Activated naive CD4-positive, alpha-beta T cell treated with anti-CD3 and anti-CD28 coated beads for 36 hours (primary cell): ENCODE measurements at regions not wholly inside any gene's neighbourhood (a gene's known extent, or its start where the extent isn't known, plus 50 kb on each side); places are given as distances from the start of the nearest gene placed in this dataset.

ENCODE experiments used
- CTCF ChIA-PET: fragments of 350-600 bp; sonication (Branson Sonifier 250); formaldehyde crosslinking; loops from one replicate; lab custom pipeline; 2021; ENCODE audit warnings: antibody characterized with exemption; lab: Charles Lee
- DNase-seq: peaks from one replicate; pipeline ENCODE4 v3.0.0-alpha.2; 2020
- H3K27ac Mint-ChIP-seq: one replicate; pipeline ENCODE4 v1.8.0; 2021; ENCODE audit warnings: mild to moderate bottlenecking, mixed read lengths
- H3K27me3 Mint-ChIP-seq: one replicate; pipeline ENCODE4 v1.8.0; 2021; ENCODE audit warnings: low read depth, mixed read lengths
- H3K36me3 Mint-ChIP-seq: one replicate; pipeline ENCODE4 v1.8.0; 2021; ENCODE audit warnings: low read depth, mixed read lengths
- H3K4me1 Mint-ChIP-seq: one replicate; pipeline ENCODE4 v1.8.0; 2021; ENCODE audit warnings: low read depth, mixed read lengths
- H3K4me3 Mint-ChIP-seq: one replicate; pipeline ENCODE4 v1.8.0; 2021; ENCODE audit warnings: mild to moderate bottlenecking, moderate library complexity, mixed read lengths
- H3K9me3 Mint-ChIP-seq: one replicate; pipeline ENCODE4 v1.8.0; 2021; ENCODE audit warnings: mixed read lengths
- intact Hi-C: fragments of 100-400 bp; cut with micrococcal nuclease; formaldehyde crosslinking; loops from one replicate; pipeline ENCODE4 v1.15.1; 2023

DNA sequence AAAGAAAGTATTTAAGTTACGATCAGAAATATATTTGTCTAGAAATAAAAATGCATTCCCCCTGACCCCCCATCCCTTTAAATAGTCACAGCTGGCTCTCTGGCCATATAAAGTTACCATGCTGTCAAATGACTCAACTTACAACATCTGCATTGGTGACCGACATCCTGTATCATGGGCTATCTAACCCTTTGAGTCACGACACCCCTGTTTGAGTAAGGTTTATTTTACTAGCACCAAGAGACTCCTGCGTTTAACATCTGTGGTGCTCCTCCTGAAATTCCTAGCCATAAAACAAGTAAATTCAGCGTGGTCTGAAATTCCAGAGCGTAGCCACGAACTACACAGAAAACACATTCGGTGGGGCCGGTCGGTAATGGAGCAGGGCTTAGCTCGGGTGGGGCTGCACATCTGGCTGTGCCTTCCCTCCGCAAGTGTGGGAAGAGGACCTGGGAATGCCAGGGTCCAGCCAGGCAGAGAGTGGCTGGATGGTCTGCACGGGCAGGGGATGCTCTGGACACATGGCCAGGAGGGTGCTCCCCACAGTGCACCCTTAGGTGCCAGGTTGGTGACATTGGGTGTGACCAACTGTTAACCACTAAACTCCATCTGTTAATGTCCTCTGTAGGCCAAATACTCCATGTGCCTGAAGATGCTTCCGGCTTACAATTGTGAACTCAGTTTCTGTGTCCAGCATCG is 53.0 kb upstream of the CLDN14 start:
- intact Hi-C loops = no loop called here
- peaks cover 2% of the 10 kb centered on the region for H3K27me3 Mint-ChIP-seq
- H3K27ac Mint-ChIP-seq = no peak overlapping the region
- DNase-seq = no peak
- H3K4me3 Mint-ChIP-seq = no peak overlapping the region
- H3K4me1 Mint-ChIP-seq = no peaks in the 10 kb centered on the region
- no peaks in the 10 kb centered on the region for H3K36me3 Mint-ChIP-seq
- no peaks in the 10 kb centered on the region for H3K9me3 Mint-ChIP-seq
- CTCF ChIA-PET = interaction anchor here (1.1 kb wide), 1 partner anchor 29 kb away, joined by 3 read pairs; no protein-coding TSS in a partner anchor

DNA sequence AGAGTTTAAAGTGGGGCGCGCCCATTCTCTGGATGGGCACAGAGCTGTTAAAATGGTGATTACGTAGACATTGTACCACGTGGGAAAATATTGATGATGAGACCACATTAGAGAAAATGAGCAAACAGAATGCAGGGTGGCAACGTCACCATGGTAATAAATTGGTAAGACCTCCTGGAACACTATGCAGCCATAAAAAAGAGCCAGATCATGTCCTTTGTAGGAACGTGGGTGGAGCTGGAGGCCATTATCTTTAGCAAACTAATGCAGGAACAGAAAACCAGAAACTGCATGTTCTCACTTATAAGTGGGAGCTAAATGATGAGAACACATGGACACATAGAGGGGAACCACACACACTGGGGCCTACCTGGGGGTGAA is 53.5 kb upstream of the CLDN14 start:
- H3K27me3 Mint-ChIP-seq = peaks cover 2% of the 10 kb centered on the region
- intact Hi-C loops = no loop called here
- H3K36me3 Mint-ChIP-seq = no peaks in the 10 kb centered on the region
- CTCF ChIA-PET = interaction anchor here (1.1 kb wide), 1 partner anchor 30 kb away, joined by 3 read pairs; no protein-coding TSS in a partner anchor
- no peak overlapping the region for H3K27ac Mint-ChIP-seq
- no peaks in the 10 kb centered on the region for H3K4me1 Mint-ChIP-seq
- no peak overlapping the region for H3K4me3 Mint-ChIP-seq
- no peak for DNase-seq
- H3K9me3 Mint-ChIP-seq = no peaks in the 10 kb centered on the region

DNA sequence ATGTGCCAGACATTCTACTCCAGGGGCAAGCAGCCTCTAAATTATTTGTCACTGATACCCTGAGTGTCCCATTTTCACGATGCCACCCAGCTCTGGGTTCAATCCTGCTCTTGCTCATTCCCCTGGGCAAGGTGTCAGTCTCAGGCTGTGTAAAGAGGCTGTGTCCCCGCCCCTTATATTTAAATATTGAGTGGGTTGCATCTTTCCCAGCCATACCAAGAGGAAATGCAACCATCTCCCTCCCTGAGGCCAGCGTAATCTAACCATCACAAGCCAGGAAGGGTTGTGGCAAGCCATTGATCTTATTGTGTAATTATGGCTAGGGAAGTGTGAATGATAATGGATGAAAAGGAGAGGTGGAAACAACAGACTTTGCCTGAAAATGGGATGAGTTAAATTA is 54.7 kb upstream of the CLDN14 start:
- peaks cover 2% of the 10 kb centered on the region for H3K27me3 Mint-ChIP-seq
- H3K4me3 Mint-ChIP-seq = no peak overlapping the region
- no peaks in the 10 kb centered on the region for H3K36me3 Mint-ChIP-seq
- CTCF ChIA-PET = no interaction called here
- H3K4me1 Mint-ChIP-seq = no peaks in the 10 kb centered on the region
- no peak overlapping the region for H3K27ac Mint-ChIP-seq
- no peak for DNase-seq
- intact Hi-C loops = no loop called here
- H3K9me3 Mint-ChIP-seq = no peaks in the 10 kb centered on the region

DNA sequence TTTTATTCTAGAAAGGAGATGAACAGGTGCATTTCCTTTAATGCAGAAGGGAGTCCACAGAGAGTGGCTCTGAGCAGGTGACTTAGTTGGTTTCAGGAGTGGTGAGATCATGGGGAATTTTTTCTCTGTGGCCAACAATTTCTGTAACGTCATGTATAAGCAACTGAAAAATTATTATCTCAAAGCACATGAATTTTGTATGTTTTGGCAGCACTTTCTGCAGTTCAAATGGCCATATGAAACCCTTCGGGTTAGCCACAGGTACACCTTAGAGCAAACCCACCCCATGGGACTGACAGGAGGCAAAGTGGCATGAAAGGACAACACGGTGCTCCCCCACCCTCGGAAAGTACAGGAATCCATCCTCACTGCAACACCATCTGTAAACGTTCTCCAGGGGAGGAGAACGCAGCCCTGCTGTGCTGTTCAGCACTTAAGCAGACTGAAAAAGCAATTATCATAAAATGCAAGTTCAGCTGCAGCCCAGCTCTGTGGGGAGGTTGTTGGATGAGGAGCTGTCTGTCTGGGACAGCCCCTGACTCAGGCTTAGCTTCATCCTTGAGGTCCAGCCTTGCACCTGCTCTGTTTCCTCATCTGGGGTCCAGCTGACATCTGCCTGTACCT is 55.8 kb upstream of the CLDN14 start:
- Mint-ChIP-seq H3K4me3 (no peak overlapping the region), H3K4me1 (no peaks in the 10 kb centered on the region), H3K27ac (no peak overlapping the region), H3K27me3 (peaks cover 2% of the 10 kb centered on the region), H3K9me3 (no peaks in the 10 kb centered on the region), H3K36me3 (no peaks in the 10 kb centered on the region)
- CTCF ChIA-PET = no interaction called here
- intact Hi-C loops = no loop called here
- DNase-seq = no peak

DNA sequence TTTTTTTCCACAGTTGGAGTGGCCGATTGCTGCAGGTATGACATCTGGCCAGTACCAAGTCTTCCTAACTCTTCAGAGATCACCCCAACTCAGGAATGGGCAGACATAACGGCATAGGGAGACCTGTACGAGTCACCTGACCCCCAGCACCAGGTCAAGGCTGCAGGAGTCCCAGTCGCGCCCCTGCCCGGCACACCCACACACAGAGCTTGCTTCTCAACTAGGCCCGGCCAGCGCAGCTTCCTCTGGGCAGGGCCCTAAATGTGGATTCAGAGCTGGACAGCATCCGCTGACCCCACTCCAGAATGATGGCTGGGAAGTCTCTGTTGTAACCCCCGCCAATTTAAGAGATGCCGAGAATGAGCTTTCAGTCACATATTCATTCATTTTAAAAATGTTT is 58.8 kb upstream of the CLDN14 start:
- H3K27ac Mint-ChIP-seq = no peak overlapping the region
- no peak overlapping the region for H3K4me3 Mint-ChIP-seq
- no peaks in the 10 kb centered on the region for H3K4me1 Mint-ChIP-seq
- CTCF ChIA-PET = interaction anchor here (0.6 to 1.0 kb wide), 2 partner anchors 35 to 316 kb away, joined by 3 to 4 read pairs; no protein-coding TSS in a partner anchor
- no peak for DNase-seq
- intact Hi-C loops = no loop called here
- no peaks in the 10 kb centered on the region for H3K9me3 Mint-ChIP-seq
- H3K36me3 Mint-ChIP-seq = no peaks in the 10 kb centered on the region
- H3K27me3 Mint-ChIP-seq = peaks cover 12% of the 10 kb centered on the region

DNA sequence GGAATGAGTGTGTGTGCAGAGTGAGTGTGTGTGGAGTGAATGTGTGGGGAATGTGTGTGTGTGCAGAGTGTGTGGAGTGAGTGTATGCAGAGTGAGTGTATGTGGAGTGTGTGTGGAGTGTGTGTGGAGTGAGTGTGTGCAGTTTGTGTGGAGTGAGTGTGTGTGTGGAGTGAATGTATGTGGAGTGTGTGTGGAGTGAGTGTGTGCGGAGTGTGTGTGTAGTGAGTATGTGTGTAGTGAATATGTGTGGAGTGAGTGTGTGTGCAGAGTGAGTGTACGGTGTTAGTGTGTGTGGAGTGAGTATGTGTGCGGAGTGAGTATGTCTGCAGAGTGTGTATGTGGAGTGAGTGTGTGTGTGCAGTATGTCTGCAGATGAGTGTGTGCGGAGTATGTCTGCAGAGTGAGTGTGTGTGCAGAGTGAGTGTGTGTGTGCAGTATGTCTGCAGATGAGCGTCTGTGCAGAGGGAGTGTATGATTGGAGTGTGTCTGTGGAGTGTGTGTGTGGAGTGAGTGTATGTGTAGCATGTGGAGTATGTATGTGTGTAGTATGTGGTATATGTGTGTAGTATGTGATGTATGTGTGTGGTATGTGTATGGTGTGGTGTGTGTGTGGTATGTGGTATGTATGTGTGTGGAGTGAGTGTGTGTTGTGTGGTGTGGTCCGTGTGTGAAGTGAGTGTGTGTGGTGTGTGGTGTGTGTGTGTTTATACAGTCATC is 59.7 kb upstream of the CLDN14 start:
- intact Hi-C loops = no loop called here
- H3K27me3 Mint-ChIP-seq = peaks cover 12% of the 10 kb centered on the region
- no peaks in the 10 kb centered on the region for H3K36me3 Mint-ChIP-seq
- DNase-seq = no peak
- no peak overlapping the region for H3K4me3 Mint-ChIP-seq
- H3K27ac Mint-ChIP-seq = no peak overlapping the region
- H3K4me1 Mint-ChIP-seq = no peaks in the 10 kb centered on the region
- CTCF ChIA-PET = interaction anchor here (0.6 kb wide), 1 partner anchor 316 kb away, joined by 3 read pairs; no protein-coding TSS in a partner anchor
- no peaks in the 10 kb centered on the region for H3K9me3 Mint-ChIP-seq

DNA sequence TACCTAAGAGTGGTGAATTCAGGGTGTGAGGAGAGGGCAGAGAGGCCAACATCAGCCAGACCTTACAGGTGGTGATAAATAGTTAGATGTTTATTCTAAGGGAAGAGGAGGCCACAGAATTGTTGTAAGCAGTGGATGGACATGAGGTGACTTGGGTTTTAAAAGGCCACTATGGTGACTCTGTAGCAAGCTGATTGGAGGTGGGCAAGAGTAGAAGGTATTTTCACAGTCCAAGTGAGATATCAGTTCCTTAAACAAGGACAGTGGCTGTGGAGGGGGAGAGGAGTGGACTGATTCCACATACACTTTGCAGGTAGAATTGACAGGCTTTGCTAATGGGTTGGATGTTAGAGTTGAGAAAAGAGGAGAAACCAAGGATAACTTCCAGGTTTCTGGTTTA is 60.8 kb upstream of the CLDN14 start:
- no peaks in the 10 kb centered on the region for H3K4me1 Mint-ChIP-seq

DNA sequence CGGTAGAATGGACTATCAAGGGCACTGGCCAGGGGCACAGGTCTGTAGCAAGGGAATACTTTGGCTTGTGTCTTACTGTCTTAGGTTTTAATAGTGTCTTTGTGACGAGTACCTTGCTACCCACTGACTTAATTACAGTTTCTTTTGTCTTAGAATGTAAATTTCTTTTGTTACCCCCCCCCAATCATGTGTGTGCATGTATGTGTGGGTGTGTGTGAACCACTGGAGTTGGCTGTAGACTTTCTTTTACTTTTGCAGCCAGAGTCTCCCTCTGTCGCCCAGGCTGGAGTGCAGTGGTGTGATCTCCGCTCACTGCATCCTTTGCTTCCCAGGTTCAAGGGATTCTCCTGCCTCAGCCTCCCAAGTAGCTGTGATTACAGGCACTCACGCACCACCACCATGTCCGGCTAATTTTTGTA is 61.8 kb upstream of the CLDN14 start:
- CTCF ChIA-PET = no interaction called here
- intact Hi-C loops = loop anchor here (2.0 kb wide), 1 partner anchor 37 kb away; no protein-coding TSS in a partner anchor
- Mint-ChIP-seq H3K9me3 (no peaks in the 10 kb centered on the region), H3K27ac (no peak overlapping the region), H3K36me3 (no peaks in the 10 kb centered on the region), H3K4me3 (no peak overlapping the region), H3K27me3 (peaks cover 12% of the 10 kb centered on the region), H3K4me1 (no peaks in the 10 kb centered on the region)
- DNase-seq = no peak

More for the DNA sequence above, 60.8 kb upstream of the CLDN14 start:
- DNase-seq = no peak
- CTCF ChIA-PET = no interaction called here
- Mint-ChIP-seq H3K27me3 (peaks cover 12% of the 10 kb centered on the region), H3K9me3 (no peaks in the 10 kb centered on the region), H3K27ac (no peak overlapping the region), H3K36me3 (no peaks in the 10 kb centered on the region), H3K4me3 (no peak overlapping the region)
- intact Hi-C loops = no loop called here

DNA sequence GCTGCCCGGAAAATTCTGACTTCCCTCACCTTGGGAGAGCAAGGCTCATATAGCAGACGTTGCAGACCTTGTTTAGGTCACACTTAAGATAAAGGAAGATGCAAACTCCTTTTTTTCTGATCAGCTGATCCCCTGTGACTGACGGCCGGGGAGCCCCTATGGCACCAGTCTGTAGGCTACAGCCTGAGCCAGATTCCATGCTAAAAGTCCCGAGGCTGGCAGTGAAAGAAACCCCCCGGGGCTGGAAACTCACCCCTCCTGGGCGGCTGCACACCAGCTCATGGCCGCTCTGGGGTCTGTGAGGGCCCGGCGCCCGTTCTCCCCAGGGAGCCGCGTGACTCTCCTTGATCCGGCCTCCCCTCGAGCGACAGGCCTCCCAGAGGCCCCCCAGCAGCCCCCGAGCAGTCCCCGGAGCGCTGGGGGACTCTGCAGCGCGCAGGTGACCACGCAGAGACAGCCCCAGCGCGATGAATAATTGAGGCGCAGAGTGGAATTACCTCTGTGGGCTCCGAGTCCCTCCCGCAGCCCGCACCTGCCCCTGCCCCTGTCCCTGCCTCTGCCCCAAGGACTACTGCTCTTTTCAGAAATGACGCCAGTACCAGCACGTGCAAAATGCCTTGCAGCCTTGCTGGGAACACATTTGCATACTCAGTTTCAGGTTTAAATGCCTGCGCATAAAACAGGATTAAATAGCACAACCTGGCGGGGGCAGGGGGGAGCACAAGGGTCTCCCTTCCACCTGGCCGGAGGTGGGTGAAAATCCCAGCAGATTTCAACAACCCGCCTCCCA is 62.6 kb upstream of the CLDN14 start:
- Mint-ChIP-seq H3K27ac (no peak overlapping the region), H3K4me3 (no peak overlapping the region), H3K36me3 (no peaks in the 10 kb centered on the region), H3K9me3 (no peaks in the 10 kb centered on the region), H3K27me3 (peaks cover 12% of the 10 kb centered on the region), H3K4me1 (no peaks in the 10 kb centered on the region)
- CTCF ChIA-PET = no interaction called here
- DNase-seq = peak; percentile 55
- intact Hi-C loops = loop anchor here (2.0 kb wide), 1 partner anchor 38 kb away; no protein-coding TSS in a partner anchor

DNA sequence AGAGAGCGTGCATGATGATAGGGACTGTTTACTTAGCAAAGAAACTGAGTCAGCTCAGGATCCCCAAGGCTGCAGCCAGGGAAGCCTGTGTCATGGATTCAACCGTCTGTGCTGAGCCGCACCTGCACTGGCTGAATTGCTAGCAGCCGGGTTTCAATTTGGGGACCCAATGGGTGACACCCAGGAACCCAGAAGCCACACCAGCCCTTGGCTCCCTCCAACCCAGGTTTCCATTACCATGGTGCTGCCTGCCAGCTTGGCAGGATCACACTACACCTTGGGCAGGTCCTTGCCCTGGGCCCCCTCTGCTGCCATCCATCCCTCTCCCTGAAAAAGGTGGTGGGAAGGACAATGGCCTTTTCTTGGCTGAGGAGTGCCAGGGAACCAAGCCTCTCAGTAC is 64.0 kb upstream of the CLDN14 start:
- CTCF ChIA-PET = interaction anchor here (0.6 kb wide), 1 partner anchor 626 kb away, joined by 3 read pairs; no protein-coding TSS in a partner anchor
- Mint-ChIP-seq H3K4me1 (no peaks in the 10 kb centered on the region), H3K9me3 (no peaks in the 10 kb centered on the region), H3K4me3 (no peak overlapping the region), H3K27ac (no peak overlapping the region), H3K36me3 (no peaks in the 10 kb centered on the region), H3K27me3 (peaks cover 12% of the 10 kb centered on the region)
- intact Hi-C loops = loop anchor here (2.0 kb wide), 1 partner anchor 39 kb away; no protein-coding TSS in a partner anchor
- no peak for DNase-seq

DNA sequence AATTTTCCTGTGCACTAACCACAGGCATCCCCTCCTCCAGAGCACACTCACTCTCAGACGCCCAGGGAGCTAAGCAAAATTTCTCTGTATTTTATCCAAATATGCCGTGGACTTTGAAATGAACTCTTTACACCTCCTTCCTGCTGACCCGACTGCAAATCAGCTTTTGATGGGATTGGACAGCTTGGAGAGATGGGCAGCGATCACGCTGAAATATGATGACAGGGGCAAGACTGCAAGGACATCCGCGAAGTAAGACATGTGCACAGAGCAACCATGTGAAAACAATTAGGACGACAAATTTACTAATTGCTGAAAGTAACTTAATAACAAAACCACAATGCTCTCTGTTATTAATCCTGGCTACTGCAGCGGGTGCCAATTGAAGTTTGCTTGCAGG is 64.6 kb upstream of the CLDN14 start:
- intact Hi-C loops = no loop called here
- peaks cover 12% of the 10 kb centered on the region for H3K27me3 Mint-ChIP-seq
- no peaks in the 10 kb centered on the region for H3K9me3 Mint-ChIP-seq
- CTCF ChIA-PET = interaction anchor here (0.6 kb wide), 1 partner anchor 626 kb away, joined by 3 read pairs; no protein-coding TSS in a partner anchor
- H3K36me3 Mint-ChIP-seq = no peaks in the 10 kb centered on the region
- no peak for DNase-seq
- no peak overlapping the region for H3K27ac Mint-ChIP-seq
- H3K4me1 Mint-ChIP-seq = no peaks in the 10 kb centered on the region
- no peak overlapping the region for H3K4me3 Mint-ChIP-seq
